ENCODE measurements at regions not wholly inside any gene's neighbourhood (a gene's known extent, or its start where the extent isn't known, plus 50 kb on each side); places are given as distances from the start of the nearest gene placed in this dataset.

- no peak for DNase-seq (ENCODE audit: low read depth, low spot score)
- in situ Hi-C loops (cut with HindIII; ENCODE audit: low sequenced_read_pairs), result no loop called here
- TF ChIP-seq, protein P1, sequence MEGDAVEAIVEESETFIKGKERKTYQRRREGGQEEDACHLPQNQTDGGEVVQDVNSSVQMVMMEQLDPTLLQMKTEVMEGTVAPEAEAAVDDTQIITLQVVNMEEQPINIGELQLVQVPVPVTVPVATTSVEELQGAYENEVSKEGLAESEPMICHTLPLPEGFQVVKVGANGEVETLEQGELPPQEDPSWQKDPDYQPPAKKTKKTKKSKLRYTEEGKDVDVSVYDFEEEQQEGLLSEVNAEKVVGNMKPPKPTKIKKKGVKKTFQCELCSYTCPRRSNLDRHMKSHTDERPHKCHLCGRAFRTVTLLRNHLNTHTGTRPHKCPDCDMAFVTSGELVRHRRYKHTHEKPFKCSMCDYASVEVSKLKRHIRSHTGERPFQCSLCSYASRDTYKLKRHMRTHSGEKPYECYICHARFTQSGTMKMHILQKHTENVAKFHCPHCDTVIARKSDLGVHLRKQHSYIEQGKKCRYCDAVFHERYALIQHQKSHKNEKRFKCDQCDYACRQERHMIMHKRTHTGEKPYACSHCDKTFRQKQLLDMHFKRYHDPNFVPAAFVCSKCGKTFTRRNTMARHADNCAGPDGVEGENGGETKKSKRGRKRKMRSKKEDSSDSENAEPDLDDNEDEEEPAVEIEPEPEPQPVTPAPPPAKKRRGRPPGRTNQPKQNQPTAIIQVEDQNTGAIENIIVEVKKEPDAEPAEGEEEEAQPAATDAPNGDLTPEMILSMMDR (IDR thresholded peaks at IDR 0.05; ENCODE audit: low read depth, low read length), result no peak
- H3K4me3 ChIP-seq (ENCODE audit: low read depth, low read length), result no peak overlapping the region
Observed at GRCh38 chr1:82867781-82868180, 1067.0 kb downstream of the ADGRL2 start.

GRCh38 chr1:82861749-82862148 lies 1061.0 kb downstream of the ADGRL2 start:
- TF ChIP-seq, protein P1 (IDR thresholded peaks at IDR 0.05; ENCODE audit: low read depth, low read length), result no peak
- no peak for DNase-seq (ENCODE audit: low read depth, low spot score)
- H3K4me3 ChIP-seq (ENCODE audit: low read depth, low read length), result no peak overlapping the region
- in situ Hi-C loops (cut with HindIII; ENCODE audit: low sequenced_read_pairs), result no loop called here

DNA sequence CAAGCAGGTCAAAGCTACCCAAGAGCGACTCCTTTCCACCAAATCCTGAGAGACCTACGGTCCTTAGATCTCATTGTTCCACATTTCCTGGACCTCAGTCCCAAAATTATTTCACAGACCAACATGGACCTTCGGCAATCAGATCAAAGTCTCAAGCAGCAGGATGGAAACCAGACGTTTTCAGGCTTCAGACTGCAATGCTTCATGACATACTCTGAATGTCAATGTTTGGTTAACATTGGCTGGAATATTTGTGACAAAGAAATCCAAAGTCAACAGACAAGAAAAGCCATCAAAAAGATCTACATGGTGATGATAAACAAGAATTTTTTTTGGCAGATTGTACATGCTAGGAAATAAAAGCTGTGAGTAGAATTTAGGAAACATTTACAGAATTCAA lies 1057.3 kb downstream of the ADGRL2 start:
- no peak for DNase-seq (ENCODE audit: low read depth, low spot score)

DNA sequence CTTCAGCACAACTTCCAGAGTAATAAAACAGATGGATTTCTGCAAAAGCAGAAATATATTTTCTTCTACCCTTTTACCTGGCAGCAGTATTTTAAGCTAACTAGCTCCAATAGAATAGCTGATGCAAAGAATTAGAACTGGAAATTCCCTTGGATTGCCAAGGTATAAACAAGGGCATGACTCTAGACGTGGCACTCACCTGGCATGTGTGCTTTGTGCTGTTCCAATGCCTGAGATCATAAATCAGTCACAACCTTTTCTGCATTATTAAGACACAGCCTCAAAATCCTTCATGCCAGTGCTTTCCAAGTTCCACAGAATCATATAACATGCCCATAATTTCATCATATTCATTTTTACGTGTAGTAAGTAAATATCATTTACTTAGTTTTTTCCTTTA lies 1048.7 kb downstream of the ADGRL2 start:
- TF ChIP-seq, protein P1 (IDR thresholded peaks at IDR 0.05; ENCODE audit: low read depth, low read length), result no peak
- no peak overlapping the region for H3K4me3 ChIP-seq (ENCODE audit: low read depth, low read length)
- DNase-seq (ENCODE audit: low read depth, low spot score), result no peak
- in situ Hi-C loops (cut with HindIII; ENCODE audit: low sequenced_read_pairs), result no loop called here

More for the DNA sequence above, 1057.3 kb downstream of the ADGRL2 start:
- in situ Hi-C loops (cut with HindIII; ENCODE audit: low sequenced_read_pairs), result no loop called here
- TF ChIP-seq, protein P1 (IDR thresholded peaks at IDR 0.05; ENCODE audit: low read depth, low read length), result no peak
- no peak overlapping the region for H3K4me3 ChIP-seq (ENCODE audit: low read depth, low read length)

DNA sequence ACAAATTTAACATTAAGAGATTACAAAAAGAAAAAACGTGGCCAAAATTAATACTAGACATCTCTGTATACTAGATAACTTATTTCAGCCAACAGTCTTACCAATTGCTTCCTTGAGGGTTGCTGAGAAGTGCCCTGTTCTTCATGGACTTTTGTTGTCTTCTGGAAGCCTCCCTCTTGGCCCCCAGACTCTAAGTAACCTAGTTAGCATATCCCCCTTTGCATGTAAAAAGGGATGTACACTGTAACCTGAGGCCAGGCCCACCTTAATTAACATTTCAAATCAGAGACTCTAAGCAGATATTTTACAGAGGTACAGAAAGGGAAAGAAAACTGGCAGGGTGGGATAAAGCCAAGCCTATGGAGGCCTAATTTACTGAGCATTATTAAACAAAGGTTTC lies 1047.3 kb downstream of the ADGRL2 start:
- in situ Hi-C loops (cut with HindIII; ENCODE audit: low sequenced_read_pairs), result no loop called here
- TF ChIP-seq, protein P1 (IDR thresholded peaks at IDR 0.05; ENCODE audit: low read depth, low read length), result no peak
- no peak for DNase-seq (ENCODE audit: low read depth, low spot score)
- H3K4me3 ChIP-seq (ENCODE audit: low read depth, low read length), result no peak overlapping the region

GRCh38 chr1:82845866-82846265 lies 1045.1 kb downstream of the ADGRL2 start:
- TF ChIP-seq, protein P1 (IDR thresholded peaks at IDR 0.05; ENCODE audit: low read depth, low read length), result no peak
- no peak overlapping the region for H3K4me3 ChIP-seq (ENCODE audit: low read depth, low read length)
- no peak for DNase-seq (ENCODE audit: low read depth, low spot score)
- in situ Hi-C loops (cut with HindIII; ENCODE audit: low sequenced_read_pairs), result no loop called here

Data from astrocyte of the spinal cord (primary cell).